ENCODE measurements at regions not wholly inside any gene's neighbourhood (a gene's known extent, or its start where the extent isn't known, plus 50 kb on each side); places are given as distances from the start of the nearest gene placed in this dataset.

DNA sequence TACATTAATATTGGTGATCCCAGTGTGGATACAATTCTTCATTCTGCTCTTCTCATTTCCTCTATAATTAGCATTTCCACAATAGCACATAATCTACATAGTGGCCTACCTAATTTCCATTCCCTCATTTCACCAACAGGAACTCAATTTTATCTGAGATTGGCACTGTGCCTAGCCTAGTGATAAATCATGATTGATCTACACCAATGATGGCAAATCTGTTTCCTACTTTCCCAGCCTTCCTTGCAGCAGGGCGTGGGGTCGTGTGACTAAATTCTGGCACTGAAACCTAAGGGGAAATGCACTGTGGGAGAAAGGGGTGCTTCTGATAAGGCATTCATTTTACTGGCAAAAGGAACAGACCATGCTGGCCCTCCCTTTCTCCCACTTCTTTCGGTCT lies 66.6 kb upstream of the TOM1L1 start:
- Histone ChIP-seq H3K27me3 (ENCODE audit: insufficient read depth, low read length, poor library complexity, severe bottlenecking) (no peaks in the 10 kb centered on the region), H3K9me3 (ENCODE audit: insufficient read depth, low read depth, low read length) (no peaks in the 10 kb centered on the region), H3K4me3 (ENCODE audit: low read length, poor library complexity, severe bottlenecking) (no peak overlapping the region), H3K9ac (ENCODE audit: low read depth, low read length, poor library complexity, severe bottlenecking) (no peak overlapping the region), H3F3A (ENCODE audit: low read depth) (no peaks in the 10 kb centered on the region), H3K4me2 (ENCODE audit: low read depth, low read length, poor library complexity, severe bottlenecking) (no peak overlapping the region), H2AFZ (ENCODE audit: low read length) (no peak overlapping the region), H3K79me2 (ENCODE audit: insufficient read depth, low read length) (no peaks in the 10 kb centered on the region), H3K9me2 (replicated peaks; ENCODE audit: low read depth, low read length) (no peaks in the 10 kb centered on the region), H3K4me1 (ENCODE audit: insufficient read depth, low read length, poor library complexity, severe bottlenecking) (no peaks in the 10 kb centered on the region), H4K20me1 (ENCODE audit: insufficient read depth, low read length, poor library complexity, severe bottlenecking) (no peaks in the 10 kb centered on the region), H3K36me3 (ENCODE audit: insufficient read depth, low read length) (no peaks in the 10 kb centered on the region)
- TF ChIP-seq CTCF (conservative IDR thresholded peaks at IDR 0.05; ENCODE audit: low read length) (no peak), EZH2phosphoT487 (IDR thresholded peaks at IDR 0.05; ENCODE audit: borderline replicate concordance) (no peak)

DNA sequence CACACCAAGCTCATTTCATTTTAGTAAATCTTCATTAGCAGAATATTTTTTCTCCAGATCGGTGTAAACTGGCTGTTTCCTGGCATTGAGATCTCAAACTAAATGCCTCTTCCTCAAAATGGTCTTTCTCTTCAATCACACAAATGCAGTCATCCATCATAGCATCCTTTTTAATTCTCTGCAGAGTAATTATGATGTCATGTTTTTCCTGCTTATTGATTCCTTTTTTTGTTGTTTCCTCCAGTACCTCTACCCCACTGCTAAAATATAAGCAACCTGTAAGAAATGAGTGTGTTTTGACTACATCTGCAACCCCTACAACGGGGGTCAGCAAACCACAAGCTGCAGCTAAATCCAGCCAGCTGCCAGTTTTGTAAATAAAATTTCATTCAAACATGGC lies 65.6 kb upstream of the TOM1L1 start:
- H3K9me2 ChIP-seq (replicated peaks; ENCODE audit: low read depth, low read length) = no peaks in the 10 kb centered on the region
- H3K9me3 ChIP-seq (ENCODE audit: insufficient read depth, low read depth, low read length) = no peaks in the 10 kb centered on the region
- no peaks in the 10 kb centered on the region for H3K79me2 ChIP-seq (ENCODE audit: insufficient read depth, low read length)
- TF ChIP-seq EZH2phosphoT487 (IDR thresholded peaks at IDR 0.05; ENCODE audit: borderline replicate concordance) = no peak
- no peak for TF ChIP-seq CTCF (conservative IDR thresholded peaks at IDR 0.05; ENCODE audit: low read length)
- no peaks in the 10 kb centered on the region for H4K20me1 ChIP-seq (ENCODE audit: insufficient read depth, low read length, poor library complexity, severe bottlenecking)
- H3K9ac ChIP-seq (ENCODE audit: low read depth, low read length, poor library complexity, severe bottlenecking) = no peak overlapping the region
- H3F3A ChIP-seq (ENCODE audit: low read depth) = no peaks in the 10 kb centered on the region
- H3K4me2 ChIP-seq (ENCODE audit: low read depth, low read length, poor library complexity, severe bottlenecking) = no peak overlapping the region
- H2AFZ ChIP-seq (ENCODE audit: low read length) = no peak overlapping the region
- H3K4me3 ChIP-seq (ENCODE audit: low read length, poor library complexity, severe bottlenecking) = no peak overlapping the region
- H3K36me3 ChIP-seq (ENCODE audit: insufficient read depth, low read length) = no peaks in the 10 kb centered on the region
- no peaks in the 10 kb centered on the region for H3K4me1 ChIP-seq (ENCODE audit: insufficient read depth, low read length, poor library complexity, severe bottlenecking)
- no peaks in the 10 kb centered on the region for H3K27me3 ChIP-seq (ENCODE audit: insufficient read depth, low read length, poor library complexity, severe bottlenecking)

DNA sequence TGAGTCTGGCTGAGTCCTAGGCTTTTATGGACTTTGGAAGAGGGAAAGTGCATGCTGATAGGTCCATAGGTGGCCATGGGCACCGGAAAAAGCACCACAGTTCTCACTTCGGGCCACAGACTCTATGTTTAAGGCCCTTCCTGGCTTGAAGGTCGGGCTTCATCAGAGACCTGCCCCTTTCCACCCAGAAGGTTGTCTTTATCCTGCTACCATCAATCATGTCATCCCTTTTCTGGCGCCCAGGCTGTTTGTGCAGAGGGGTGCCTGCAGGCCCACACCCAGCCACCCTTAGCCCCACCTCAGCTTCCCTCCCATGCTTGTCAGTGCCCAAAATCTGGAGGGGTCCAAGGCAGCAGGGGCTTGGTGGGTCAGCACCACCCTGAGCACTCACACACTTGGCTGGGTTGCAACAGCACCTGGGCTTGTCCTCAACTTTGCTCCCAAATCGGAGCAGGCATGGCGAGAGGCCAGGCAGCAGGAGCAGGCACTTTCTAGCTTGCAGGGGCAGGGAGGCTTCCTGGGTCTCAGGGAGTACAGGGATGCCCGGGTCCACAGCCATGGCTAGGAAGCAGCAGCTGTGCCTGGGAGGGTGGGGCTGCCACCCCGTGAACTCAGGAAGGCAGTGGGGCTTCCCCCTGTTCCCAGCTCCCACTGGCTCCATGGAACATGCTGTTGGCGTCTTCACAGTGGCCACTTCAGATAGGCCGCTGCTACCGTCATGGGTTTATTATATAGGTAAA lies 63.8 kb upstream of the TOM1L1 start:
- H3K9me3 ChIP-seq (ENCODE audit: insufficient read depth, low read depth, low read length) = no peaks in the 10 kb centered on the region
- no peaks in the 10 kb centered on the region for H3K4me1 ChIP-seq (ENCODE audit: insufficient read depth, low read length, poor library complexity, severe bottlenecking)
- no peaks in the 10 kb centered on the region for H3K9me2 ChIP-seq (replicated peaks; ENCODE audit: low read depth, low read length)
- no peak overlapping the region for H2AFZ ChIP-seq (ENCODE audit: low read length)
- H4K20me1 ChIP-seq (ENCODE audit: insufficient read depth, low read length, poor library complexity, severe bottlenecking) = no peaks in the 10 kb centered on the region
- TF ChIP-seq EZH2phosphoT487 (IDR thresholded peaks at IDR 0.05; ENCODE audit: borderline replicate concordance) (no peak), CTCF (conservative IDR thresholded peaks at IDR 0.05; ENCODE audit: low read length) (no peak)
- H3K27me3 ChIP-seq (ENCODE audit: insufficient read depth, low read length, poor library complexity, severe bottlenecking) = no peaks in the 10 kb centered on the region
- H3K79me2 ChIP-seq (ENCODE audit: insufficient read depth, low read length) = no peaks in the 10 kb centered on the region
- no peak overlapping the region for H3K4me2 ChIP-seq (ENCODE audit: low read depth, low read length, poor library complexity, severe bottlenecking)
- no peaks in the 10 kb centered on the region for H3K36me3 ChIP-seq (ENCODE audit: insufficient read depth, low read length)
- no peak overlapping the region for H3K4me3 ChIP-seq (ENCODE audit: low read length, poor library complexity, severe bottlenecking)
- no peaks in the 10 kb centered on the region for H3F3A ChIP-seq (ENCODE audit: low read depth)
- H3K9ac ChIP-seq (ENCODE audit: low read depth, low read length, poor library complexity, severe bottlenecking) = no peak overlapping the region

All from Loucy (cell line).